ENCODE measurements at regions not wholly inside any gene's neighbourhood (a gene's known extent, or its start where the extent isn't known, plus 50 kb on each side); places are given as distances from the start of the nearest gene placed in this dataset.
"Not testable (repeated sequence)": the region's sequence is repeated elsewhere in the genome, so short reads cannot be mapped to it uniquely, and the experiment has no call there.

DNA sequence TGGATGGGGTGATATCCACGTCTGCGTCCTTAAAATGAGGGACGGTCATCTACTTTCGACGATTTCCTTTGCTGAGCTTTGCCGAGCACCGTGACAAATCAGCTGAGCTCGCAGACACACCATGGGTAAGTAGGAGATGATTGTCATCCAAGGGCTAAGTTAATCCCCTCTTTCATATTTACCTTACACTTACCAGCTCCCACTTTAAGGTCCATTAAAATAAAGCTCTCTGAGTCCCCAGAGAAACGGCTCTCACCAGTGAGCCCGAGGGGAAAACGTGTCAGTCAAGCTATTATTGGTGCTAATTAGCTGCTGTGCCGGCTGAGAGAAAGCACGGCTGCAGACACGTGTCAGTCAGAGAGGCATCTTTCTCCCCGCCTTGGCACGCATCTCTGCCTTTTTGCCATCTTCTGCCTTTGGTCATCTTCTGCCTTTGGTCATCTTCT, 72.2 kb downstream of the CRLF2 start:
- Histone ChIP-seq H3K27me3 (no peaks in the 10 kb centered on the region), H3K9me3 (peaks cover 0 to 11% (median 0%) of the 10 kb centered on the region in 3 donors), H3K36me3 (replicated peaks in 1 of 2; ENCODE audit: insufficient read depth in 1 of 2, low read depth in 2 of 2) (no peaks in the 10 kb centered on the region), H3K27ac (no peak overlapping the region), H3K4me3 (no peak overlapping the region), H3K4me1 (no peaks in the 10 kb centered on the region)
- ATAC-seq (no peak), DNase-seq (no peak)
- 22 to 32% methylated on average over 16 of the region's 16 CpGs for WGBS, 2 donors
- TF ChIP-seq, protein P1, sequence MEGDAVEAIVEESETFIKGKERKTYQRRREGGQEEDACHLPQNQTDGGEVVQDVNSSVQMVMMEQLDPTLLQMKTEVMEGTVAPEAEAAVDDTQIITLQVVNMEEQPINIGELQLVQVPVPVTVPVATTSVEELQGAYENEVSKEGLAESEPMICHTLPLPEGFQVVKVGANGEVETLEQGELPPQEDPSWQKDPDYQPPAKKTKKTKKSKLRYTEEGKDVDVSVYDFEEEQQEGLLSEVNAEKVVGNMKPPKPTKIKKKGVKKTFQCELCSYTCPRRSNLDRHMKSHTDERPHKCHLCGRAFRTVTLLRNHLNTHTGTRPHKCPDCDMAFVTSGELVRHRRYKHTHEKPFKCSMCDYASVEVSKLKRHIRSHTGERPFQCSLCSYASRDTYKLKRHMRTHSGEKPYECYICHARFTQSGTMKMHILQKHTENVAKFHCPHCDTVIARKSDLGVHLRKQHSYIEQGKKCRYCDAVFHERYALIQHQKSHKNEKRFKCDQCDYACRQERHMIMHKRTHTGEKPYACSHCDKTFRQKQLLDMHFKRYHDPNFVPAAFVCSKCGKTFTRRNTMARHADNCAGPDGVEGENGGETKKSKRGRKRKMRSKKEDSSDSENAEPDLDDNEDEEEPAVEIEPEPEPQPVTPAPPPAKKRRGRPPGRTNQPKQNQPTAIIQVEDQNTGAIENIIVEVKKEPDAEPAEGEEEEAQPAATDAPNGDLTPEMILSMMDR (IDR thresholded peaks at IDR 0.05) = no peak
- TF ChIP-seq POLR2A (IDR thresholded peaks at IDR 0.05) = no peak
- intact Hi-C loops (cut with DNase I) = no loop called here

DNA sequence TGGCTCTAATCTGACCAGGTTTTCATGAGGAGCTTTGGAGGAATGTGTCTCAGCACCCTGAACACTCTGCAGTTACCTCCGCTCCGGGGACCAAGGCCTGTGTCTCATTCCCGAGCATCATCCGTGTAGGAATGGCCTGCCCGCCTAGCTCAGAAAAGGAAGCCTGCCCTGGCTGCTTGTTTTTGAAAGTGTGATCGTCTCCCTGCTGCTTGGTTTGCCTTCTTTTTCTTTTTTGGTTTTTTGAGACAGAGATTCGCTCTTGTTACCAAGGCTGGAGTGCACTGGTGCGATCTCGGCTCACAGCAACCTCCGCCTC, 73.3 kb downstream of the CRLF2 start:
- no peak overlapping the region for H3K4me3 ChIP-seq

GRCh38 chrX:1138476-1139184, 73.8 kb downstream of the CRLF2 start:
- no peak for ATAC-seq
- no peak overlapping the region for H3K4me3 ChIP-seq
- H3K36me3 ChIP-seq (replicated peaks in 1 of 2; ENCODE audit: insufficient read depth in 1 of 2, low read depth in 2 of 2) = no peaks in the 10 kb centered on the region
- H3K9me3 ChIP-seq = peaks cover 0 to 13% (median 0%) of the 10 kb centered on the region in 3 donors
- intact Hi-C loops (cut with DNase I) = no loop called here
- 52 to 61% methylated on average over 22 of the region's 22 CpGs for WGBS, 2 donors
- no peak for TF ChIP-seq POLR2A (IDR thresholded peaks at IDR 0.05)
- TF ChIP-seq, protein P1 (IDR thresholded peaks at IDR 0.05) = no peak
- DNase-seq = no peak
- H3K4me1 ChIP-seq = no peaks in the 10 kb centered on the region
- no peak overlapping the region for H3K27ac ChIP-seq
- H3K27me3 ChIP-seq = no peaks in the 10 kb centered on the region

More for the DNA sequence above, 73.3 kb downstream of the CRLF2 start:
- no peaks in the 10 kb centered on the region for H3K27me3 ChIP-seq
- DNase-seq (no peak), ATAC-seq (no peak)
- 67 to 80% methylated on average over 10 of the region's 10 CpGs for WGBS, 2 donors
- H3K36me3 ChIP-seq (replicated peaks in 1 of 2; ENCODE audit: insufficient read depth in 1 of 2, low read depth in 2 of 2) = no peaks in the 10 kb centered on the region
- intact Hi-C loops (cut with DNase I) = no loop called here
- H3K9me3 ChIP-seq = peaks cover 0 to 13% (median 0%) of the 10 kb centered on the region in 3 donors
- no peak for TF ChIP-seq POLR2A (IDR thresholded peaks at IDR 0.05)
- TF ChIP-seq, protein P1 (IDR thresholded peaks at IDR 0.05) = no peak
- no peaks in the 10 kb centered on the region for H3K4me1 ChIP-seq
- no peak overlapping the region for H3K27ac ChIP-seq

DNA sequence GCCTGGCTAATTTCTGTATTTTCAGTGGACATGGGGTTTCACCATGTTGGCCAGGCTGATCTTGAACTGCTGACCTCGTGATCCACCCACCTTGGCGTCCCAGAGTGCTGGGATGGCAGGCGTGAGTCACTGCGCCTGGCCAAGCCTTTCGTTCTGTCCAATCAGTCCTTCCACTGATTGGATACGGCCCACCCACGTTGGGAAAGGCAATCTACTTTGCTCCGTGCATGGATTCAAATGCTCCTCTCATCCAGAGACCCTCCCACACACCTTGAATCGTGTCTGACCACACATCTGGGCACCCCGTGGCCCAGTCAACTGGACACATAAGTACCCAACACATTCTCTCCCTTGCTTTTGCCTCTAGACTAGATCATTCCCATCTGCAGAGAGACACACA, 74.9 kb downstream of the CRLF2 start:
- H3K4me3 ChIP-seq = no peak overlapping the region
- H3K36me3 ChIP-seq (replicated peaks in 1 of 2; ENCODE audit: insufficient read depth in 1 of 2, low read depth in 2 of 2) = no peaks in the 10 kb centered on the region
- TF ChIP-seq POLR2A (IDR thresholded peaks at IDR 0.05) = no peak
- TF ChIP-seq, protein P1 (IDR thresholded peaks at IDR 0.05) = no peak
- ATAC-seq (no peak), DNase-seq (no peak)
- no peak overlapping the region for H3K27ac ChIP-seq
- H3K27me3 ChIP-seq = no peaks in the 10 kb centered on the region
- no peaks in the 10 kb centered on the region for H3K4me1 ChIP-seq
- H3K9me3 ChIP-seq = peaks cover 0 to 13% (median 0%) of the 10 kb centered on the region in 3 donors
- 68 to 77% methylated on average over 10 of the region's 10 CpGs for WGBS, 2 donors
- intact Hi-C loops (cut with DNase I) = no loop called here

- WGBS, 2 donors = 57 to 65% methylated on average over 8 of the region's 8 CpGs
- H3K27me3 ChIP-seq; H3K4me3 ChIP-seq; H3K4me1 ChIP-seq; intact Hi-C loops (cut with DNase I); ATAC-seq; H3K27ac ChIP-seq; DNase-seq; H3K36me3 ChIP-seq (replicated peaks in 1 of 2; ENCODE audit: insufficient read depth in 1 of 2, low read depth in 2 of 2): not testable (repeated sequence)
- peaks cover 0 to 13% (median 0%) of the 10 kb centered on the region in 3 donors for H3K9me3 ChIP-seq
These were observed 75.9 kb downstream of the CRLF2 start for GRCh38 chrX:1136582-1136981.
